Mammary epithelial cell (primary cell): ENCODE measurements at regions not wholly inside any gene's neighbourhood (a gene's known extent, or its start where the extent isn't known, plus 50 kb on each side); places are given as distances from the start of the nearest gene placed in this dataset.

Experiments used
- EZH2 ChIP-seq: IDR thresholded peaks from 2 replicates; pipeline ENCODE4 v1.6.1; 2012; ENCODE audit warnings: low read length, inconsistent platforms, borderline replicate concordance
- TF ChIP-seq, protein P1 (sequence below), 2 donors: IDR thresholded peaks in 1 of 2; conservative IDR thresholded peaks in 1 of 2; 2 replicates each; pipeline ENCODE4 v1.5.1; 2011 to 2012; ENCODE audit warnings: inconsistent platforms in 2 of 2, low read length in 2 of 2, mild to moderate bottlenecking in 2 of 2, control low read depth in 1 of 2, low read depth in 1 of 2; ENCODE audit not compliant: insufficient read depth in 1 of 2; ENCODE audit errors: extremely low read depth in 1 of 2

DNA sequence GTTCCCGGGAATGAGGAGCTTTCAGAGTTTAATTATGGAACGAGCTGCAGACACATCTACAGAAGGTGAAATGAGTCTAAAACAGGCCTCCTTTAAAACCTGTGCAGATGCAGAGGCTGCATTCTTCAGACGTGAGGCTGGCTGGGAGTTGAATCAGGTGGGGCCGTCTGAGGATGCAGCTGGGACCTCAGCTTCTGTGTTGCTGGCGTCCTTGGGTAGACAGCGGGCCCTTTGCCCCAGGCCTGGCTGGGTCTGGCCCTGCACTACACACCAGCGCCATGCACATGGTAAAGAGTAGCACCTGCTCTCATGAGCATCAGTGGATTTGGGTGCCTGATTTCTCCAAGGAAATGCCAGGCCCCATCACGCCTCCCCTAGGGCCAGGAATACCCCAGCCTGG lies 67.3 kb downstream of the TMEM18 start:
- TF ChIP-seq, protein P1, sequence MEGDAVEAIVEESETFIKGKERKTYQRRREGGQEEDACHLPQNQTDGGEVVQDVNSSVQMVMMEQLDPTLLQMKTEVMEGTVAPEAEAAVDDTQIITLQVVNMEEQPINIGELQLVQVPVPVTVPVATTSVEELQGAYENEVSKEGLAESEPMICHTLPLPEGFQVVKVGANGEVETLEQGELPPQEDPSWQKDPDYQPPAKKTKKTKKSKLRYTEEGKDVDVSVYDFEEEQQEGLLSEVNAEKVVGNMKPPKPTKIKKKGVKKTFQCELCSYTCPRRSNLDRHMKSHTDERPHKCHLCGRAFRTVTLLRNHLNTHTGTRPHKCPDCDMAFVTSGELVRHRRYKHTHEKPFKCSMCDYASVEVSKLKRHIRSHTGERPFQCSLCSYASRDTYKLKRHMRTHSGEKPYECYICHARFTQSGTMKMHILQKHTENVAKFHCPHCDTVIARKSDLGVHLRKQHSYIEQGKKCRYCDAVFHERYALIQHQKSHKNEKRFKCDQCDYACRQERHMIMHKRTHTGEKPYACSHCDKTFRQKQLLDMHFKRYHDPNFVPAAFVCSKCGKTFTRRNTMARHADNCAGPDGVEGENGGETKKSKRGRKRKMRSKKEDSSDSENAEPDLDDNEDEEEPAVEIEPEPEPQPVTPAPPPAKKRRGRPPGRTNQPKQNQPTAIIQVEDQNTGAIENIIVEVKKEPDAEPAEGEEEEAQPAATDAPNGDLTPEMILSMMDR (conservative IDR thresholded peaks at IDR 0.05 in 1 of 2, IDR thresholded peaks at IDR 0.05 in 1 of 2; ENCODE audit: extremely low read depth in 1 of 2, insufficient read depth in 1 of 2, low read depth in 1 of 2, low read length in 2 of 2) = no peak
- no peak for TF ChIP-seq EZH2
